Body of pancreas (tissue), 4 donors: ENCODE measurements at regions not wholly inside any gene's neighbourhood (a gene's known extent, or its start where the extent isn't known, plus 50 kb on each side); places are given as distances from the start of the nearest gene placed in this dataset.

Experiments used
- ATAC-seq: fragments of 150-250 bp; one replicate; pipeline ENCODE4 v1.9.1; 2016
- DNase-seq, 4 donors: peaks; one replicate each; pipeline ENCODE4 v3.0.0-alpha.2; 2019
- H3K27ac ChIP-seq, 4 donors: fragments of 200-600 bp; sonication (generic); 1 replicate in 3 of 4; 2 replicates in 1 of 4; pipeline versions ENCODE4 v1.5.1 to v1.6.1; 2016 to 2019; ENCODE audit warnings: mild to moderate bottlenecking in 1 of 4, mixed read lengths in 1 of 4, moderate library complexity in 1 of 4
- H3K27me3 ChIP-seq, 2 donors: fragments of 200-600 bp; sonication (generic); one replicate each; pipeline ENCODE4 v1.6.0; 2016; ENCODE audit warnings: mild to moderate bottlenecking in 1 of 2
- H3K36me3 ChIP-seq, 2 donors: fragments of 200-600 bp; sonication (generic); replicated peaks in 1 of 2; 2 replicates each; pipeline ENCODE4 v1.5.1; 2016; ENCODE audit warnings: low read depth in 2 of 2; ENCODE audit not compliant: insufficient read depth in 1 of 2
- H3K4me1 ChIP-seq: fragments of 200-600 bp; sonication (generic); one replicate; pipeline ENCODE4 v1.6.0; 2016
- H3K4me3 ChIP-seq, 2 donors: fragments of 200-600 bp; sonication (generic); 1 replicate in 1 of 2; 2 replicates in 1 of 2; pipeline ENCODE4 v1.5.1; 2016 to 2019
- H3K9me3 ChIP-seq, 3 donors: fragments of 200-600 bp; sonication (generic); 1 replicate in 2 of 3; 2 replicates in 1 of 3; pipeline ENCODE4 v1.5.1; 2016
- POLR2A ChIP-seq, 3 donors: fragments of 450-650 bp; IDR thresholded peaks; one replicate each; pipeline ENCODE4 v1.6.1; 2016; ENCODE audit warnings: antibody characterized with exemption in 3 of 3, mild to moderate bottlenecking in 2 of 3
- WGBS, 2 donors: methylation state at CpG; one replicate each; pipeline ENCODE4 v1.1.5; 2017; 5-methylcytosine and 5-hydroxymethylcytosine counted together
- intact Hi-C: fragments of 100-400 bp; cut with DNase I; formaldehyde crosslinking; loops from one replicate; pipeline ENCODE4 v1.15.1; 2023
- TF ChIP-seq, protein P1 (sequence below), 7 experiments: fragments of 450-650 bp in 4 of 7; fragments of 200-600 bp in 3 of 7; sonication (generic) in 3 of 7; IDR thresholded peaks; one replicate each; pipeline ENCODE4 v1.5.1; 2016 to 2019; ENCODE audit warnings: antibody characterized with exemption in 7 of 7

DNA sequence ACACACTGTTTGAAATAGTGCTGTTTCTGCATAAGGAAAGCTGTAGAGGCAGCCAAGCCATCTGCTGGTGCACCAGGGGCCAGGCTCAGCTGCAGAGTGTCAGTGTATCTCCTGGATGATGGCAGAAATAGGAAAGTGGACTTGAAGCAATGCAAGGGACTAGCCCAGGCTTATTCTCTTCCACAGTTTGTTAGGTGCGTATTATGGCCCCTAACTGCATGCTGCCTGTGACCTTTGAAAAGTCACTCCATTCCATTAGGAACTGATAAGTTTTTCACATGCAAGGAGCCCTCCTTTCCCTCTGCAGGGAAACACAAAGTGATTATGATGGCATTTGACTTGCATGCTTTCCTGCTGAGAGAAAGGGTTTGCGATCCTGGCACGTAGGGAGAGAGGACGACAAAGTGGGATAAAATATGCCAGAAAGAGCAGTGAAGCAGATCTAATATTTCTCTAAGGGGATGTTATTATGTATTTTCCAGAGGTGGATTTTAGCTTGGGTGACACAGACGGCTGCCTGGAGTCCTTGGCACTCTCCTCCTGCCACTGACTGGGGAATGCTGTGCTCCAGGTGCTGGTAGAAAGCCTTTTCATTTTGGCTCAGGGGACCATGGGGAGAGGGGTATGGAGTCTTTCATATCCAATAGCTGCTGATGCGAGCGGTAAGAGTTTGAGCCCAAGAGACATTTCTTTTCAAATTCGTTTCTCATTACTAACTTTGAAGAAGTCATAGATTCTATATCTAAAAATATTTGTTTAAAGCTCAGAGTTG lies 402.1 kb upstream of the B3GALT2 start:
- Histone ChIP-seq H3K27ac (no peak overlapping the region), H3K9me3 (no peaks in the 10 kb centered on the region), H3K4me1 (no peaks in the 10 kb centered on the region), H3K4me3 (no peak overlapping the region), H3K36me3 (no peaks in the 10 kb centered on the region), H3K27me3 (no peaks in the 10 kb centered on the region)
- 56 to 57% methylated on average over 8 of the region's 8 CpGs for WGBS, 2 donors
- DNase-seq = no peak
- ATAC-seq = no peak
- intact Hi-C loops = no loop called here
- TF ChIP-seq, protein P1, sequence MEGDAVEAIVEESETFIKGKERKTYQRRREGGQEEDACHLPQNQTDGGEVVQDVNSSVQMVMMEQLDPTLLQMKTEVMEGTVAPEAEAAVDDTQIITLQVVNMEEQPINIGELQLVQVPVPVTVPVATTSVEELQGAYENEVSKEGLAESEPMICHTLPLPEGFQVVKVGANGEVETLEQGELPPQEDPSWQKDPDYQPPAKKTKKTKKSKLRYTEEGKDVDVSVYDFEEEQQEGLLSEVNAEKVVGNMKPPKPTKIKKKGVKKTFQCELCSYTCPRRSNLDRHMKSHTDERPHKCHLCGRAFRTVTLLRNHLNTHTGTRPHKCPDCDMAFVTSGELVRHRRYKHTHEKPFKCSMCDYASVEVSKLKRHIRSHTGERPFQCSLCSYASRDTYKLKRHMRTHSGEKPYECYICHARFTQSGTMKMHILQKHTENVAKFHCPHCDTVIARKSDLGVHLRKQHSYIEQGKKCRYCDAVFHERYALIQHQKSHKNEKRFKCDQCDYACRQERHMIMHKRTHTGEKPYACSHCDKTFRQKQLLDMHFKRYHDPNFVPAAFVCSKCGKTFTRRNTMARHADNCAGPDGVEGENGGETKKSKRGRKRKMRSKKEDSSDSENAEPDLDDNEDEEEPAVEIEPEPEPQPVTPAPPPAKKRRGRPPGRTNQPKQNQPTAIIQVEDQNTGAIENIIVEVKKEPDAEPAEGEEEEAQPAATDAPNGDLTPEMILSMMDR (IDR thresholded peaks at IDR 0.05) = no peak
- TF ChIP-seq POLR2A (IDR thresholded peaks at IDR 0.05) = no peak

DNA sequence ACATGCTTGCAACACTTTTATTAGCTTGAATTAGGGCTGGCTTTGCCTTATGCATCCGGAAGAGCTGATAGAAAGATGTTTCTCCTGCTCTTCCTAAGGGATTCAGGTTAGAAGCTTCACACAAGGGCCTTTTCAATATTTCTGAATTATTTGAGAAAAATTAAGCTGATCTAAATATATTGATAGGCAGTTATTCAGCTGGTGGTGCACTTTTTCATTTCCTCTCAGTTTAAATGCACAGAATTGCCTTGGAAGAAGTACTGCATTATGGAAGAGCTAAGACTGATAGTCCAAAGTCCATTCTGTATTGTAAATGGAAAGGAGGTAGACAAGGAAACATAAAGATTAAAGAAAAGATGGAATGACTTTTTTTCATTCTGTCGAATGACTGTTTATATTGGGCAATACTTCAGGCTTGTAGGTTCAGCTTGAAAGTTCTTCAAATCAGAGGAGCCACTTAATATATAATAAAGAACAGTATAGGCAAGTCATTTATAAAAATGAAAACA lies 398.4 kb upstream of the B3GALT2 start:
- TF ChIP-seq, protein P1 (IDR thresholded peaks at IDR 0.05) = no peak
- no peak for TF ChIP-seq POLR2A (IDR thresholded peaks at IDR 0.05)
- Histone ChIP-seq H3K9me3 (no peaks in the 10 kb centered on the region), H3K27ac (no peak overlapping the region), H3K27me3 (no peaks in the 10 kb centered on the region), H3K4me1 (no peaks in the 10 kb centered on the region), H3K36me3 (no peaks in the 10 kb centered on the region), H3K4me3 (no peak overlapping the region)
- intact Hi-C loops = no loop called here
- 54 to 64% methylated on average over 2 of the region's 2 CpGs for WGBS, 2 donors
- no peak for ATAC-seq
- DNase-seq = no peak

DNA sequence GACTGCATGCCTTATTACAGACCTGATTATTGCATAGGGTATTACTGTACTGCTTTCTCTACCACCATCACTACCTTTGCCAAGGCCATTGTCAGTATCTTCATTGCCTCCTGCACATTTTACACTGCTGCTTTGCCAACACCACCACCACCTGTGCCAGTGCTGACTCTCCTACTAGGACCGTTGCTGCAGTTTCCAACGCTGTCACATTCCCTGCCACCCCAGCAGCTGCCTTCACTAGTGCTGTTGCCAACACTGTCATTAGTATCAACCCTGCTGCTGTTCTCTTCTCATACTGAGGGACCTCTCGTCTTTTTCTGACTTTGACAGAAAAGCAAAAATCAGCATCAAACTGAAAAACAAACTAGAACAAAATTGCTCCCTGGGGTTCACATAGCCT lies 394.9 kb upstream of the B3GALT2 start:
- no peak for DNase-seq
- Histone ChIP-seq H3K4me1 (no peaks in the 10 kb centered on the region), H3K4me3 (no peak overlapping the region), H3K27me3 (no peaks in the 10 kb centered on the region), H3K9me3 (no peaks in the 10 kb centered on the region), H3K27ac (no peak overlapping the region), H3K36me3 (no peaks in the 10 kb centered on the region)
- WGBS, 2 donors = 70 to 76% methylated on average over 3 of the region's 3 CpGs
- TF ChIP-seq, protein P1 (IDR thresholded peaks at IDR 0.05) = no peak
- no peak for TF ChIP-seq POLR2A (IDR thresholded peaks at IDR 0.05)
- no peak for ATAC-seq
- intact Hi-C loops = no loop called here

DNA sequence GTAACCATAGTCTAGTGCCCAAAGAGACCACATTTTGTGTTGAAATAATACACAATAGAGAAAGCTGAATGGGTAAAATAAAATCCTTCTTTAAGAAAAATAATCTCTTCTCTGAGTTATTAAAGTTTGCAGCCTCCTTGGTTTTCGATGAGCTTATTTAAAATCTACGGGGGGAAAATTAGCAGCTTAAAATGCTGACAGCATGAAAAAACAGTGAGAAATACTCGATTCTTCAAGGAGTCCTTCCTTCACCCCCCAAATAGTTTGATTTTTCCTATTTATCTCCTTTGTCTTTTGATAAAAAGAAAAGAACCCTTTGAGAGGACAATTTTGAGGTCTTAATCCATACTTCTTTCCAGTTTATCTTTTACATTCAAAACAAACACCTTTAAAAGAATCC lies 394.0 kb upstream of the B3GALT2 start:
- no peak for ATAC-seq

More for the DNA sequence above, 394.0 kb upstream of the B3GALT2 start:
- Histone ChIP-seq H3K27ac (no peak overlapping the region), H3K4me3 (no peak overlapping the region), H3K36me3 (no peaks in the 10 kb centered on the region), H3K27me3 (no peaks in the 10 kb centered on the region), H3K4me1 (no peaks in the 10 kb centered on the region), H3K9me3 (no peaks in the 10 kb centered on the region)
- WGBS, 2 donors = 78 to 81% methylated on average over 3 of the region's 3 CpGs
- DNase-seq = no peak
- TF ChIP-seq, protein P1 (IDR thresholded peaks at IDR 0.05) = no peak
- no peak for TF ChIP-seq POLR2A (IDR thresholded peaks at IDR 0.05)
- intact Hi-C loops = no loop called here
